SH-SY5Y (cell line): ENCODE measurements at regions not wholly inside any gene's neighbourhood (a gene's known extent, or its start where the extent isn't known, plus 50 kb on each side); places are given as distances from the start of the nearest gene placed in this dataset.

Source experiments
- GATA2 ChIP-seq: IDR thresholded peaks from 2 replicates; pipeline ENCODE4 v1.6.1; 2011; ENCODE audit warnings: mild to moderate bottlenecking, low read depth, low read length
- GATA3 ChIP-seq: IDR thresholded peaks from 2 replicates; pipeline ENCODE4 v1.6.1; 2011; ENCODE audit warnings: low read depth, mild to moderate bottlenecking, low read length, moderate library complexity

DNA sequence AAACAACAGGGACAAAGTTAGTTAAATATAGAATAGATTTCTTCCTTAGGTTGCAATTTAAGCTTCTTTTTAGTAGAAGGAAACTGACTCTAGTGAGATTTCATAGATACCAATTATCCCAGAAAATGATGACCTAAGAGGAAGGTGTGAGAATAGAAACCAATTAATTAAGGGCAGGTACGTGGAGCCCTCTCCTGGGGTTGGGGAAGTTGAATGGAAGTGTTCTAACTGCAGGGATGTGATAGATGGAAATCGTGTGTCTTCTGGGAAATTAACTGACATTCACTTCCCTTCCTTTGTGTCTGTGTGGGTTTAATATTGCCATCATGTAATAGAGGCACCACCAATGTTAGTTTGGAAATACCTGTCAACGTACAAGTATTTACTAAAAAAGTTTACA is 204.1 kb upstream of the ANK2 start:
- no peak for TF ChIP-seq GATA2
- no peak for TF ChIP-seq GATA3
